Stomach (tissue), 4 donors: ENCODE measurements at regions not wholly inside any gene's neighbourhood (a gene's known extent, or its start where the extent isn't known, plus 50 kb on each side); places are given as distances from the start of the nearest gene placed in this dataset.

Source experiments
- CTCF ChIP-seq, 7 experiments: fragments of 450-650 bp in 4 of 7; fragments of 200-600 bp in 3 of 7; sonication (generic) in 3 of 7; IDR thresholded peaks; one replicate each; pipeline ENCODE4 v1.5.1; 2016 to 2019; ENCODE audit warnings: antibody characterized with exemption in 7 of 7, control low read depth in 2 of 7, mild to moderate bottlenecking in 1 of 7
- POLR2A ChIP-seq, 4 donors: fragments of 450-650 bp; IDR thresholded peaks; one replicate each; pipeline ENCODE4 v1.6.1; 2016; ENCODE audit warnings: antibody characterized with exemption in 4 of 4, control low read depth in 2 of 4, mild to moderate bottlenecking in 1 of 4, moderate library complexity in 1 of 4
- POLR2AphosphoS5 ChIP-seq, 3 donors: sonication (generic); formaldehyde crosslinking; IDR thresholded peaks; one replicate each; pipeline ENCODE4 v1.6.1; 2016; ENCODE audit warnings: antibody characterized with exemption in 3 of 3

- TF ChIP-seq CTCF (IDR thresholded peaks at IDR 0.05) (no peak), POLR2A (IDR thresholded peaks at IDR 0.05) (no peak), POLR2AphosphoS5 (IDR thresholded peaks at IDR 0.05) (no peak)
These were observed 531.2 kb downstream of the PIK3C3 start for GRCh38 chr18:42486271-42486670.
